SU-DHL-6 (cell line): ENCODE measurements at regions not wholly inside any gene's neighbourhood (a gene's known extent, or its start where the extent isn't known, plus 50 kb on each side); places are given as distances from the start of the nearest gene placed in this dataset.

Source experiments
- H2AFZ ChIP-seq: fragments of 200-600 bp; sonication (generic); 2 replicates; pipeline ENCODE4 v1.6.1; 2014; ENCODE audit warnings: low read depth, mild to moderate bottlenecking, moderate library complexity, mixed read lengths, antibody characterized with exemption, low read length; ENCODE audit not compliant: severe bottlenecking
- H3F3A ChIP-seq: fragments of 200-600 bp; shearing (Covaris generic); 2 replicates; pipeline ENCODE4 v1.6.0; 2016; ENCODE audit warnings: antibody characterized with exemption, mild to moderate bottlenecking; ENCODE audit not compliant: insufficient read depth
- H3K27ac ChIP-seq: fragments of 200-600 bp; sonication (generic); 2 replicates; pipeline ENCODE4 v1.5.1; 2016; ENCODE audit warnings: low read depth, mild to moderate bottlenecking, low read length, moderate library complexity, mixed read lengths
- H3K27me3 ChIP-seq: fragments of 200-600 bp; sonication (generic), shearing (Covaris generic); 2 replicates; pipeline ENCODE4 v1.6.0; 2014; ENCODE audit warnings: mild to moderate bottlenecking, low read length
- H3K36me3 ChIP-seq: fragments of 200-600 bp; sonication (generic); 2 replicates; pipeline ENCODE4 v1.6.1; 2014; ENCODE audit warnings: mild to moderate bottlenecking, low read length, mixed read lengths
- H3K4me2 ChIP-seq: fragments of 300-600, 200-600 bp; shearing (Covaris generic), sonication (generic); 2 replicates; pipeline ENCODE4 v1.6.0; 2014; ENCODE audit warnings: low read length, low read depth, mild to moderate bottlenecking; ENCODE audit not compliant: poor library complexity, severe bottlenecking
- H3K4me3 ChIP-seq: fragments of 200-600 bp; sonication (generic); 2 replicates; pipeline ENCODE4 v1.5.1; 2014; ENCODE audit warnings: antibody characterized with exemption, low read length, mild to moderate bottlenecking, mixed read lengths; ENCODE audit not compliant: insufficient read depth, poor library complexity, severe bottlenecking
- H3K79me2 ChIP-seq: fragments of 200-600 bp; sonication (generic); 2 replicates; pipeline ENCODE4 v1.6.1; 2014; ENCODE audit warnings: mild to moderate bottlenecking, low read length, moderate library complexity; ENCODE audit not compliant: insufficient read depth
- H3K9ac ChIP-seq: fragments of 200-600 bp; sonication (generic); 2 replicates; pipeline ENCODE4 v1.7.0; 2014; ENCODE audit warnings: mild to moderate bottlenecking, low read length
- H3K9me2 ChIP-seq: fragments of 200-600 bp; sonication (generic); replicated peaks from 2 replicates; pipeline ENCODE4 v1.6.1; 2014; ENCODE audit warnings: low read length; ENCODE audit not compliant: insufficient read depth
- H3K9me3 ChIP-seq: fragments of 200-600 bp; sonication (generic); 2 replicates; pipeline ENCODE4 v1.6.1; 2014; ENCODE audit warnings: low read length, mixed read lengths; ENCODE audit not compliant: insufficient read depth
- H4K20me1 ChIP-seq: fragments of 200-600 bp; sonication (generic); 2 replicates; pipeline ENCODE4 v1.6.1; 2014; ENCODE audit warnings: low read depth, mild to moderate bottlenecking, antibody characterized with exemption, low read length, moderate library complexity, mixed read lengths
- EZH2phosphoT487 ChIP-seq: fragments of 200-600 bp; sonication (generic), shearing (Covaris generic); conservative IDR thresholded peaks from 2 replicates; pipeline ENCODE4 v1.6.1; 2018; ENCODE audit warnings: mild to moderate bottlenecking, antibody characterized with exemption, low read length, moderate library complexity, mixed read lengths
- TF ChIP-seq, protein P1 (sequence below): fragments of 200-600 bp; sonication (generic); IDR thresholded peaks from one replicate; pipeline ENCODE4 v1.5.1; 2017; ENCODE audit warnings: antibody characterized with exemption, mild to moderate bottlenecking, low read length, moderate library complexity; ENCODE audit not compliant: insufficient read depth, poor library complexity, severe bottlenecking

DNA sequence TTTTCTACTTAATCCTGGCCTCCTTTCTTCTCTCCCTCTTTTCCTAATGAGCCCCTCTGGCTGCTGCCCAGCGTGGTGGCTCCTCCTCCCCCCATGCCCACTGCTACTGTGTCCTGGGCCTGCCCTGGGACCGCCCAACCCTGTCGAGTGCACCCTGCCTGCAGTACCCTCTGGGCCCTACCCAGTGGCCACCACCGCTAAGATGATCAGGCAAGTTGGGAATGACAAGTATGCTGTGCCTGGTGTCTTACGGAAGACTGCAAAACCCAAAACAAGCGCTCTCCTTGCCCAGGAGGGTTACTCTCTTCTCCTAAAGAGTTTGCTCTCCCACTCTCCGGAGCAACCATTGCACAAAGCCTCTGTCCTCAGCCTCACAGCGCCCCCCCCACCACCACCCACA lies 273.7 kb downstream of the SYK start:
- H3K9me3 ChIP-seq = no peaks in the 10 kb centered on the region
- no peaks in the 10 kb centered on the region for H3F3A ChIP-seq
- no peak overlapping the region for H2AFZ ChIP-seq
- H3K27me3 ChIP-seq = no peaks in the 10 kb centered on the region
- no peaks in the 10 kb centered on the region for H3K9me2 ChIP-seq
- no peak overlapping the region for H3K4me2 ChIP-seq
- H3K4me3 ChIP-seq = no peak overlapping the region
- no peaks in the 10 kb centered on the region for H3K36me3 ChIP-seq
- no peaks in the 10 kb centered on the region for H3K79me2 ChIP-seq
- H4K20me1 ChIP-seq = no peaks in the 10 kb centered on the region
- H3K27ac ChIP-seq = no peak overlapping the region
- H3K9ac ChIP-seq = no peak overlapping the region
- TF ChIP-seq, protein P1, sequence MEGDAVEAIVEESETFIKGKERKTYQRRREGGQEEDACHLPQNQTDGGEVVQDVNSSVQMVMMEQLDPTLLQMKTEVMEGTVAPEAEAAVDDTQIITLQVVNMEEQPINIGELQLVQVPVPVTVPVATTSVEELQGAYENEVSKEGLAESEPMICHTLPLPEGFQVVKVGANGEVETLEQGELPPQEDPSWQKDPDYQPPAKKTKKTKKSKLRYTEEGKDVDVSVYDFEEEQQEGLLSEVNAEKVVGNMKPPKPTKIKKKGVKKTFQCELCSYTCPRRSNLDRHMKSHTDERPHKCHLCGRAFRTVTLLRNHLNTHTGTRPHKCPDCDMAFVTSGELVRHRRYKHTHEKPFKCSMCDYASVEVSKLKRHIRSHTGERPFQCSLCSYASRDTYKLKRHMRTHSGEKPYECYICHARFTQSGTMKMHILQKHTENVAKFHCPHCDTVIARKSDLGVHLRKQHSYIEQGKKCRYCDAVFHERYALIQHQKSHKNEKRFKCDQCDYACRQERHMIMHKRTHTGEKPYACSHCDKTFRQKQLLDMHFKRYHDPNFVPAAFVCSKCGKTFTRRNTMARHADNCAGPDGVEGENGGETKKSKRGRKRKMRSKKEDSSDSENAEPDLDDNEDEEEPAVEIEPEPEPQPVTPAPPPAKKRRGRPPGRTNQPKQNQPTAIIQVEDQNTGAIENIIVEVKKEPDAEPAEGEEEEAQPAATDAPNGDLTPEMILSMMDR = no peak
- TF ChIP-seq EZH2phosphoT487 = no peak

DNA sequence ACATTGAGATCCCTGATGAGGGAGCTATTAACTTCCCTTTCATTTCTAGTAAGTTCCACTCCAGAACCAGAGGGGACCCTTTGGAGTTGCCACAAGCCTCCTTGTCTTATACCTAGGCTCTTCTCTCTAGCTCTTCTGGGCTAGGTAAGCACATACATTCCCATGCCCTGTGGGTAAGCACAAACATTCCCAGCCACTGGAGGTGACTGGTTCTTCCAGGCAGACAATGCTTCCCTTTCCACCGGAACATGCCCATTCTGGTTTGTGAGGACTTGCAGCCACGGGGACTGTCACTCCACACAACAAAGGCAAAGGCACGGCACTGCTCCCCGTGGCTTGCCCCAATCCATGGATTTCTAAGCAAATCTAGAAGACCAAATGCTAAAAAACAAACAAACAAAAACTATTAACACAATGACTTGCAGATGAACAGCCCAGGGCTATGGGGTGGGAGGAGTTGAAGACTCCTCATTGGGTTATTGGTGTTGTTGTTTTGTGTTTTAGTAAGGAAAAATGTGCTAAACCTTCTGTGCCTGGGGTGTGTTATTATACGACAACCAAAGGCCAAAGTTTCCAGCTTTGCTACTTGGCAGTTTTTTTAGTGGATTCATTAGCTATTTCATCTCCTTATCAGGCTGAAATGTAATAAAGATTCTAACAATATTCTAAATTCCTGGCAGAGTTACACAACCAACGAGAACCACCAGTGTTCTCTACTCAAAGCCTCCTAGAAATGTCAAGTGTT lies 276.2 kb downstream of the SYK start:
- Histone ChIP-seq H4K20me1 (no peaks in the 10 kb centered on the region), H3F3A (no peaks in the 10 kb centered on the region), H3K9ac (no peak overlapping the region), H3K27me3 (no peaks in the 10 kb centered on the region), H3K79me2 (no peaks in the 10 kb centered on the region), H3K9me3 (no peaks in the 10 kb centered on the region), H3K9me2 (no peaks in the 10 kb centered on the region), H3K4me2 (no peak overlapping the region), H3K27ac (no peak overlapping the region), H3K4me3 (no peak overlapping the region), H2AFZ (no peak overlapping the region), H3K36me3 (no peaks in the 10 kb centered on the region)
- TF ChIP-seq, protein P1 = no peak
- no peak for TF ChIP-seq EZH2phosphoT487

DNA sequence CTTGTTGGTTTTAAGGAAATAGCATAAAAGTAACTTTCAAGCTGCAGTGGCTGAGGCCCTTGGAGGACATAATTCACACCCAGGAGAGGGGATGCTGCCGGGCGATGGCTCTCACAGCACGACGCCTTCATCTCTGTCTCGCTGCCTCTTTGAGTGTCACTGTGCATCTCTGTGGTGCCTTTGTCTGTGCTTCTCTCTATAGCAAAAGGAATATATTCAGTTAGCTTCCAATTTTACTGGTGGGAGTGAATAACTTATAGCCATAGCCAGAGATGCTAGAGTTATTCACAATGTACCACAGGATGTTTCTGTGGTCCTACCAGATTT lies 276.7 kb downstream of the SYK start:
- Histone ChIP-seq H3K4me2 (no peak overlapping the region), H3K4me3 (no peak overlapping the region), H3F3A (no peaks in the 10 kb centered on the region), H3K79me2 (no peaks in the 10 kb centered on the region), H3K36me3 (no peaks in the 10 kb centered on the region), H3K9me2 (no peaks in the 10 kb centered on the region), H3K9me3 (no peaks in the 10 kb centered on the region), H3K27me3 (no peaks in the 10 kb centered on the region), H3K27ac (no peak overlapping the region), H3K9ac (no peak overlapping the region), H2AFZ (no peak overlapping the region), H4K20me1 (no peaks in the 10 kb centered on the region)
- TF ChIP-seq EZH2phosphoT487 = no peak
- TF ChIP-seq, protein P1 = no peak
